ENCODE measurements at regions not wholly inside any gene's neighbourhood (a gene's known extent, or its start where the extent isn't known, plus 50 kb on each side); places are given as distances from the start of the nearest gene placed in this dataset.

DNA sequence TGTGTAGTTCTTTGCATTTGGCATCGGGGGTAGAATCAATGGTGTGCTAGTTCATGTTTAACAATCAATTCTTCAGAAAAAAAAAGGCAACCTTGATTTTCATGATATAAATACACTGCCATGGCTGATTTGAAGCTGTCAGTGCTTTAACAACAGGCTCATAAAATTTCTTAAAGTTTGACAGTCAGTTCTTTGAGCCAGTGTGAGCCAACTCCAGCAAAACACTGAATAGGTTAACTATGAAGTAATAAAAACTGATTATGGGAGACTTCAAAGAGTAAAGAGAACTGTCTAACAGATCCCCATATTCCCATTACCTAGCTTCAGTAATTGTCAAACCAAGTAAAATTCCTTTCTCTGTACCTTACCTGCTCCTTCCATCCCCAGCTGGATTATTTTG lies 241.7 kb upstream of the SUCLG2 start:
- H3K4me3 ChIP-seq, result no peak overlapping the region
- no peaks in the 10 kb centered on the region for H3K36me3 ChIP-seq (ENCODE audit: insufficient read depth, low read length)
- no peak for DNase-seq (ENCODE audit: low read depth, low spot score)
- TF ChIP-seq POLR2AphosphoS5 (IDR thresholded peaks at IDR 0.05; ENCODE audit: borderline replicate concordance, low read depth, low read length) (no peak), FOXP2 (optimal IDR thresholded peaks at IDR 0.05; ENCODE audit: control extremely low read depth, extremely low read length, insufficient read depth) (no peak), EZH2 (IDR thresholded peaks at IDR 0.05) (no peak)
- H3K9me3 ChIP-seq (ENCODE audit: low read depth, low read length), result no peaks in the 10 kb centered on the region
- H3K27ac ChIP-seq, result no peak overlapping the region
- no peak overlapping the region for H3K9ac ChIP-seq (ENCODE audit: insufficient read length)

DNA sequence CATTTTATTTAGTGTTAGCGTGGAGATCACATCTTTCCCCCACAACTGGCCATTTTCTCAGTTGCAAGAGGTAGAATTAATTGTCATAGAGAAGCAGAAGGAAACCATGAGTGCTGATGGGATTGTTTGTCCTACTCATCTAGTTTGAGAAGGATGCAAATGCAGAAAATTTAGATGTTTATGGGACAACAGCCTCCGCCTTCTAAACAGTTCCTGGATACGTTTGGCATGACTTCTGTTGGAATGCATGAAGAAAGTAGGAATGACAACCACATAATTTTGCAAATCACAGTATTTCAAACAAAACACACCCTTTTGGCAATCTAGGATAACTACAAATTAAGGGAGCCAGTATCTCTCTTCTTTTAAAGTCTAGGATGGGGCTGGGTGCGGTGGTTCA lies 240.1 kb upstream of the SUCLG2 start:
- TF ChIP-seq POLR2AphosphoS5 (IDR thresholded peaks at IDR 0.05; ENCODE audit: borderline replicate concordance, low read depth, low read length) (no peak), EZH2 (IDR thresholded peaks at IDR 0.05) (no peak), FOXP2 (optimal IDR thresholded peaks at IDR 0.05; ENCODE audit: control extremely low read depth, extremely low read length, insufficient read depth) (no peak)
- Histone ChIP-seq H3K9me3 (ENCODE audit: low read depth, low read length) (no peaks in the 10 kb centered on the region), H3K36me3 (ENCODE audit: insufficient read depth, low read length) (no peaks in the 10 kb centered on the region), H3K27ac (no peak overlapping the region), H3K4me3 (no peak overlapping the region), H3K9ac (ENCODE audit: insufficient read length) (no peak overlapping the region)
- DNase-seq (ENCODE audit: low read depth, low spot score), result no peak

DNA sequence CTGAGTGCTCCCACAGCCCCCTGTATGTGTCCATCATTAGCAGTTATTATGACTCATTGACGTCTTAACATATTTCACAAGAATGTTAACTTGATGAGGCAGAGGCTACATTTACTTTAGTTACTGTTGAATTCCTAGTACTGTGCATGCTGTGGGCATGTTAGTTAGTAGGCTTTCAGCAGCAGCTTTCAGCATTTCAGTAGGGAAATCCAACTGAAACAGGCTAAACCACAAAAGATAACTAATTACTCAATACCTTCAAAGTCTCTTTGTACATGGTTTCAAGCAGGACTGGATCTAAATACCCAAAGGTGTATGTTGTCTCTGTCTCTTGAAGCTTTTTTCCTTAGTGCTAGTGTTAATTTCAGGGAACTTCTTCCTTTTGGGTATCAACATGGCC lies 229.9 kb upstream of the SUCLG2 start:
- H3K27ac ChIP-seq, result no peak overlapping the region
- H3K36me3 ChIP-seq (ENCODE audit: insufficient read depth, low read length), result no peaks in the 10 kb centered on the region
- H3K4me3 ChIP-seq, result no peak overlapping the region
- no peak for DNase-seq (ENCODE audit: low read depth, low spot score)
- no peaks in the 10 kb centered on the region for H3K9me3 ChIP-seq (ENCODE audit: low read depth, low read length)
- TF ChIP-seq FOXP2 (optimal IDR thresholded peaks at IDR 0.05; ENCODE audit: control extremely low read depth, extremely low read length, insufficient read depth), result no peak
- no peak for TF ChIP-seq EZH2 (IDR thresholded peaks at IDR 0.05)
- no peak for TF ChIP-seq POLR2AphosphoS5 (IDR thresholded peaks at IDR 0.05; ENCODE audit: borderline replicate concordance, low read depth, low read length)
- no peak overlapping the region for H3K9ac ChIP-seq (ENCODE audit: insufficient read length)

DNA sequence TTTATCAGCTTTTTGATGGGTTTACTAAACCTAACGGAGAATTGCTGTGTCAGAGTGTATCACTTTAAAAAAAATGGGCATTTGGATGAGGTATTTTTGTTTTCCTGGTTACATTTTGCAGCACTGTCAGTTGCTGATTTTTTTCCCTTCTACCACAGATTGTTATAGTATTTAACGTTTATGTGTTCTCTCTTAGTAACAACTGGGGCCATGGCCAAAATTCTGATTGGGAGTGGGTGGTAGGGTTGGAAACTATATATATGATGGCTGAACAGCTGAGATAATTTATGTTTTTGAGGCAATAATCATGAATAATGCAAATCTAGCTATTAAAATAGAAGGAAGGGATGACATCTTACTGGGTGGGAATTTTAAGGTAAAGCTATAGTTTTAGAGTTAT lies 229.4 kb upstream of the SUCLG2 start:
- no peaks in the 10 kb centered on the region for H3K9me3 ChIP-seq (ENCODE audit: low read depth, low read length)
- DNase-seq (ENCODE audit: low read depth, low spot score), result no peak
- H3K36me3 ChIP-seq (ENCODE audit: insufficient read depth, low read length), result no peaks in the 10 kb centered on the region
- H3K27ac ChIP-seq, result no peak overlapping the region
- no peak for TF ChIP-seq FOXP2 (optimal IDR thresholded peaks at IDR 0.05; ENCODE audit: control extremely low read depth, extremely low read length, insufficient read depth)
- no peak for TF ChIP-seq EZH2 (IDR thresholded peaks at IDR 0.05)
- no peak for TF ChIP-seq POLR2AphosphoS5 (IDR thresholded peaks at IDR 0.05; ENCODE audit: borderline replicate concordance, low read depth, low read length)
- H3K9ac ChIP-seq (ENCODE audit: insufficient read length), result no peak overlapping the region
- no peak overlapping the region for H3K4me3 ChIP-seq

DNA sequence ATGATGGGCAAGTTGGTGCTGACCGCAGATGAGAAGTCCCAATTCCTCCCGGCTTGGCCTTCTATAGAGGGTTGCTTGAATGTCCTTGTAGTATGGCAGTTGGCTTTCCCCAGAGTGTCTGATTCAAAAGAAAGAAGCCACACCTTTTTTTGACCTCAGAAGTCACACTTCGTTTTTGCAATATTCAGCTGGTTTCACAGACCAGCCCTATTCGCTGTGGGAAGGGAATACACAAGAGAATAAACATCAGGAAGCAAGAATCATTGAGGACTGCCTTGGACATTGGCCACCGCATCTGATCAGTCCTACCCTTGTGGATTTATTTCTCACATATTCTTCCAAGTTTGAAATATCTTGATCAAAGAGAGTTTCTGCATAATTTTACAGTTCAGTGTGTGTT lies 228.6 kb upstream of the SUCLG2 start:
- no peaks in the 10 kb centered on the region for H3K36me3 ChIP-seq (ENCODE audit: insufficient read depth, low read length)
- H3K9ac ChIP-seq (ENCODE audit: insufficient read length), result no peak overlapping the region
- no peak overlapping the region for H3K27ac ChIP-seq
- H3K9me3 ChIP-seq (ENCODE audit: low read depth, low read length), result no peaks in the 10 kb centered on the region
- TF ChIP-seq EZH2 (IDR thresholded peaks at IDR 0.05), result no peak
- no peak for TF ChIP-seq FOXP2 (optimal IDR thresholded peaks at IDR 0.05; ENCODE audit: control extremely low read depth, extremely low read length, insufficient read depth)
- TF ChIP-seq POLR2AphosphoS5 (IDR thresholded peaks at IDR 0.05; ENCODE audit: borderline replicate concordance, low read depth, low read length), result no peak
- DNase-seq (ENCODE audit: low read depth, low spot score), result no peak
- no peak overlapping the region for H3K4me3 ChIP-seq

DNA sequence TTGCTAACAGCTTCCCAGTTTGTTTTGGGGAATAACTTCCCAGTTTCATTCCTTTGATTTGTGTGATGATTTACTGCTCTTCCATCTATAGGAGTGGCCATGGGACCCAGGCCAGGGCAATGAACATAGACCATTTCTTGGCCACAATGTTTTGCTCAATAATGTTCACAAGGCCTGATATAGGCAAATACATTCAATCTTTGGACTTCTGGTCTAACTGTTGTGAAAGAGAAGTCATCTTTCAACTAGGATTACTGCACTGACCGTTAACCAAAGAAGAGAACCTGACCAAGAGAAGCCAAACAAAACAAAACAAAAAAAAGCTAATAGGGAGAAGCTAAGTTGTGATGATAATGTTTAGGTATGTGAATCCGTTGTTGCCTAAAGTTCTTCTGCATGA lies 221.8 kb upstream of the SUCLG2 start:
- Histone ChIP-seq H3K27ac (no peak overlapping the region), H3K4me3 (no peak overlapping the region), H3K9ac (ENCODE audit: insufficient read length) (no peak overlapping the region), H3K36me3 (ENCODE audit: insufficient read depth, low read length) (no peaks in the 10 kb centered on the region), H3K9me3 (ENCODE audit: low read depth, low read length) (no peaks in the 10 kb centered on the region)
- TF ChIP-seq EZH2 (IDR thresholded peaks at IDR 0.05) (no peak), FOXP2 (optimal IDR thresholded peaks at IDR 0.05; ENCODE audit: control extremely low read depth, extremely low read length, insufficient read depth) (no peak), POLR2AphosphoS5 (IDR thresholded peaks at IDR 0.05; ENCODE audit: borderline replicate concordance, low read depth, low read length) (no peak)
- no peak for DNase-seq (ENCODE audit: low read depth, low spot score)

DNA sequence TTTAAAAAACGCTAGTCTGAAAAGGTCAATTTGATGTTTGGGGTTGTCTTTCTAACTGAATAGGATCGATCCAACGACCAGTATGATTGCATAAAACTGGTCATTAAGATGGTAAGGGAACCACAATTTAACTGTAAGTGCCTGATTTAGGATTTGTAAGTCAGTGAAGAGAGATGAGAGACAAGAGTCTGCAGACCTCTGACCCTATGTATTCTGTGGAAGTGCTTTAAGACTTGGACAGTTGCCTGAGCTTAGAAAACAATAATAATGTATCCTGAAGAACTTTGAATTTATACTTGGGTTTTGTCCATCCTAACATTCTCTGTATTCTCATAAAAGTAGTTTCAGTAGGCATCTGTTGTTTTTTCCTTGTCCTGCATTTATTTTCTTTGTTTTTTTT lies 221.4 kb upstream of the SUCLG2 start:
- TF ChIP-seq EZH2 (IDR thresholded peaks at IDR 0.05) (no peak), POLR2AphosphoS5 (IDR thresholded peaks at IDR 0.05; ENCODE audit: borderline replicate concordance, low read depth, low read length) (no peak), FOXP2 (optimal IDR thresholded peaks at IDR 0.05; ENCODE audit: control extremely low read depth, extremely low read length, insufficient read depth) (no peak)
- Histone ChIP-seq H3K4me3 (no peak overlapping the region), H3K9ac (ENCODE audit: insufficient read length) (no peak overlapping the region), H3K36me3 (ENCODE audit: insufficient read depth, low read length) (no peaks in the 10 kb centered on the region), H3K27ac (no peak overlapping the region), H3K9me3 (ENCODE audit: low read depth, low read length) (no peaks in the 10 kb centered on the region)
- no peak for DNase-seq (ENCODE audit: low read depth, low spot score)

DNA sequence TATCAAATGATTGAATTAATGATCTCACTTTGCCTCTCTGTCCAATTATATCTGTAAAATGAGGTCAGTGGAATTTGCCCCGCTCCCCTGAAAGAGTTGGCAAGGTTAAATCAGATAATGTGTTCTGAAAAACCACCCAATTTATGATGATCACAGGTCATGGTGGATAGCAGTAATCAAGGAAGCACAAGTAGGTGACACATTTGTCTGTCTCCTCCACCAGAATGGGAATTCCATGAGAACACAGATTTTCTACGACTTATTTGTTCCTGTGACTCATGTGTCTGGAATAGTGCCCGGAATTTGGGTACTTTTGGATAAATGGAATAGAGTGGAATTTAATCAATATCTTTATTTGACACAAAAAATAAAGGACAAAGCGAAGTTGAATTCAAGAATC lies 220.9 kb upstream of the SUCLG2 start:
- Histone ChIP-seq H3K9me3 (ENCODE audit: low read depth, low read length) (no peaks in the 10 kb centered on the region), H3K27ac (no peak overlapping the region), H3K9ac (ENCODE audit: insufficient read length) (no peak overlapping the region), H3K4me3 (no peak overlapping the region), H3K36me3 (ENCODE audit: insufficient read depth, low read length) (no peaks in the 10 kb centered on the region)
- no peak for DNase-seq (ENCODE audit: low read depth, low spot score)
- TF ChIP-seq POLR2AphosphoS5 (IDR thresholded peaks at IDR 0.05; ENCODE audit: borderline replicate concordance, low read depth, low read length) (no peak), EZH2 (IDR thresholded peaks at IDR 0.05) (no peak), FOXP2 (optimal IDR thresholded peaks at IDR 0.05; ENCODE audit: control extremely low read depth, extremely low read length, insufficient read depth) (no peak)

DNA sequence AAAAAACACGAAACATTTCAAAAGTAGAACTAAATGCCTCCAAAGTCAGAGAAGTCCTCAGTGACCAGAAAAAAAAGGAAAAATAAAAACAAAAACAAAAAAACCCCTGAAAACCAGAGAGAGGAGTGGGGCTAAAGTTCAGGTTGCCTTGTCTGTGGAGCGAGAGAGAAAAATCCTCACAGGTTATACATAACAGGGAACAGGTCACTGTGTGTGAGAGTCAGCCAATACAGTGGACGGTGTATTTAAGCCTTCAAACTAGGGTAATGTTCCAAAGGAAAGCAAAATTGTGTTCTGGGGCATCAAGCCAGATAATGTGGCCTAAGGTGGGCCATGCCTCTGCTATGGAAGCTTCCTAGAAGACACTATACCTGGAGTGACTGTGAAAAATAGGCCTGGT lies 216.1 kb upstream of the SUCLG2 start:
- no peak overlapping the region for H3K4me3 ChIP-seq
- H3K27ac ChIP-seq, result no peak overlapping the region
- no peak overlapping the region for H3K9ac ChIP-seq (ENCODE audit: insufficient read length)
- no peaks in the 10 kb centered on the region for H3K9me3 ChIP-seq (ENCODE audit: low read depth, low read length)
- no peak for DNase-seq (ENCODE audit: low read depth, low spot score)
- no peaks in the 10 kb centered on the region for H3K36me3 ChIP-seq (ENCODE audit: insufficient read depth, low read length)
- TF ChIP-seq POLR2AphosphoS5 (IDR thresholded peaks at IDR 0.05; ENCODE audit: borderline replicate concordance, low read depth, low read length) (no peak), EZH2 (IDR thresholded peaks at IDR 0.05) (no peak), FOXP2 (optimal IDR thresholded peaks at IDR 0.05; ENCODE audit: control extremely low read depth, extremely low read length, insufficient read depth) (no peak)
